ENCODE measurements at regions not wholly inside any gene's neighbourhood (a gene's known extent, or its start where the extent isn't known, plus 50 kb on each side); places are given as distances from the start of the nearest gene placed in this dataset.

DNA sequence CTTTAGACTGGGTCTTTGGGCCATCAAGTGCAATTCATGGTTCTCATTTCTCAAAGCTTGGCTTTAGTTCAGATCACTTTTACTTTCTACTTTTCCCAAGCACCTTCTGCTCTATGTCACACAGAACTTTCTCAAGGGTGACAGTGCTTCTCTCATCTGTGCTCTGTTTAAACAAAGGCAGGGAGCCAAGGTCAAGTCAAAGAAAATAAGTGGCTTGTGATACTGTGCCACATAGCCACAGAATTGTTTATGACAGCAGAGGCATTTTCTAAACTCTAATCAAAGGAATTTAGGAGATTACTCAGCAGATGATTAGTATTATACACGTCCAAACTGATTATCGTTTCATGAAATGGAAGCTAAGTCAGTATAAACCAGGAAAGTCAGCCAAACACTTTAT, 348.0 kb downstream of the HDGFL1 start:
- no peaks in the 10 kb centered on the region for H3K27me3 ChIP-seq (ENCODE audit: control insufficient read depth in 2 of 2, insufficient read depth in 2 of 2, low read length in 2 of 2)
- POLR2A ChIA-PET, result no interaction called here
- no peaks in the 10 kb centered on the region for H3K9me3 ChIP-seq (replicated peaks; ENCODE audit: control insufficient read depth, insufficient read depth, low read length)
- H3K4me3 ChIP-seq (replicated peaks in 1 of 3; ENCODE audit: insufficient read depth in 1 of 3, low read depth in 1 of 3, low read length in 3 of 3), result no peak overlapping the region
- no TSS peak for BruUV-seq (replicated peaks)
- no peak overlapping the region for H3K9ac ChIP-seq (replicated peaks; ENCODE audit: extremely low read depth, insufficient read depth, low read length)
- CTCF ChIA-PET, result interaction anchor here (0.7 to 1.7 kb wide), 2 partner anchors 10 to 11 kb away, joined by 3 read pairs; no protein-coding TSS in a partner anchor
- TF ChIP-seq POLR2A (IDR thresholded peaks at IDR 0.05; ENCODE audit: low read depth, low read length), result no peak
- TF ChIP-seq GATA2 (IDR thresholded peaks at IDR 0.05; ENCODE audit: insufficient read depth, insufficient read length, low read depth, low read length), result no peak
- TF ChIP-seq FOS (IDR thresholded peaks at IDR 0.05; ENCODE audit: borderline replicate concordance, insufficient read depth, low read length), result no peak
- H3K4me2 ChIP-seq (ENCODE audit: insufficient read depth, low read length), result no peak overlapping the region
- FAIRE-seq (no peak), DNase-seq (ENCODE audit: low read depth, low spot score) (no peak)
- no peaks in the 10 kb centered on the region for H3K36me3 ChIP-seq (ENCODE audit: control insufficient read depth in 2 of 2, extremely low read depth in 1 of 2, insufficient read depth in 2 of 2, low read length in 2 of 2)
- no peaks in the 10 kb centered on the region for H3K9me1 ChIP-seq (replicated peaks; ENCODE audit: control insufficient read depth, extremely low read depth, insufficient read depth, low read length)
- no peak overlapping the region for H3K27ac ChIP-seq (ENCODE audit: insufficient read depth, low read depth, low read length)
- H4K20me1 ChIP-seq (replicated peaks; ENCODE audit: control insufficient read depth, extremely low read depth, insufficient read depth, low read length), result no peaks in the 10 kb centered on the region
- H2AFZ ChIP-seq (ENCODE audit: low read depth, low read length), result no peak overlapping the region
- dilution Hi-C loops (cut with MboI; ENCODE audit: extremely low pct_ligation_motif_present, low sequenced_read_pairs) (no loop called here), intact Hi-C loops (cut with micrococcal nuclease) (no loop called here)
- no peaks in the 10 kb centered on the region for H3K79me2 ChIP-seq (ENCODE audit: control insufficient read depth, insufficient read depth, low read length)
- no peaks in the 10 kb centered on the region for H3K4me1 ChIP-seq (ENCODE audit: control insufficient read depth, extremely low read depth, insufficient read depth, low read length)

GRCh38 chr6:22921828-22922227, 352.5 kb downstream of the HDGFL1 start:
- H3K4me3 ChIP-seq (replicated peaks in 1 of 3; ENCODE audit: insufficient read depth in 1 of 3, low read depth in 1 of 3, low read length in 3 of 3), result no peak overlapping the region
- no peaks in the 10 kb centered on the region for H3K9me3 ChIP-seq (replicated peaks; ENCODE audit: control insufficient read depth, insufficient read depth, low read length)
- ChIA-PET CTCF (interaction anchor here (1.7 kb wide), 1 partner anchor 11 kb away, joined by 5 read pairs; no protein-coding TSS in a partner anchor), POLR2A (interaction anchor here (1.7 kb wide), 1 partner anchor 16 kb away, joined by 4 read pairs; no protein-coding TSS in a partner anchor)
- H3K4me2 ChIP-seq (ENCODE audit: insufficient read depth, low read length), result no peak overlapping the region
- intact Hi-C loops (cut with micrococcal nuclease) (no loop called here), dilution Hi-C loops (cut with MboI; ENCODE audit: extremely low pct_ligation_motif_present, low sequenced_read_pairs) (no loop called here)
- no peak for FAIRE-seq
- no peak overlapping the region for H2AFZ ChIP-seq (ENCODE audit: low read depth, low read length)
- H3K27me3 ChIP-seq (ENCODE audit: control insufficient read depth in 2 of 2, insufficient read depth in 2 of 2, low read length in 2 of 2), result no peaks in the 10 kb centered on the region
- H3K9me1 ChIP-seq (replicated peaks; ENCODE audit: control insufficient read depth, extremely low read depth, insufficient read depth, low read length), result no peaks in the 10 kb centered on the region
- H3K36me3 ChIP-seq (ENCODE audit: control insufficient read depth in 2 of 2, extremely low read depth in 1 of 2, insufficient read depth in 2 of 2, low read length in 2 of 2), result no peaks in the 10 kb centered on the region
- BruUV-seq (replicated peaks), result no TSS peak
- H3K79me2 ChIP-seq (ENCODE audit: control insufficient read depth, insufficient read depth, low read length), result no peaks in the 10 kb centered on the region
- no peak overlapping the region for H3K27ac ChIP-seq (ENCODE audit: insufficient read depth, low read depth, low read length)
- H3K9ac ChIP-seq (replicated peaks; ENCODE audit: extremely low read depth, insufficient read depth, low read length), result no peak overlapping the region
- TF ChIP-seq, protein P1, sequence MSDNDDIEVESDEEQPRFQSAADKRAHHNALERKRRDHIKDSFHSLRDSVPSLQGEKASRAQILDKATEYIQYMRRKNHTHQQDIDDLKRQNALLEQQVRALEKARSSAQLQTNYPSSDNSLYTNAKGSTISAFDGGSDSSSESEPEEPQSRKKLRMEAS (IDR thresholded peaks at IDR 0.05; ENCODE audit: insufficient read depth, insufficient read length), result no peak
- TF ChIP-seq GATA2 (IDR thresholded peaks at IDR 0.05; ENCODE audit: insufficient read depth, insufficient read length, low read depth, low read length), result no peak
- TF ChIP-seq POLR2A (IDR thresholded peaks at IDR 0.05; ENCODE audit: low read depth, low read length), result no peak
- TF ChIP-seq JUN (IDR thresholded peaks at IDR 0.05; ENCODE audit: borderline replicate concordance, insufficient read depth, insufficient read length, low read depth), result no peak
- no peak for TF ChIP-seq FOS (IDR thresholded peaks at IDR 0.05; ENCODE audit: borderline replicate concordance, insufficient read depth, low read length)
- TF ChIP-seq MYC (IDR thresholded peaks at IDR 0.05; ENCODE audit: low read depth, low read length), result no peak
- TF ChIP-seq POLR2AphosphoS5 (IDR thresholded peaks at IDR 0.05; ENCODE audit: insufficient read depth, low read depth, low read length), result no peak
- no peak for TF ChIP-seq EZH2 (IDR thresholded peaks at IDR 0.05; ENCODE audit: borderline replicate concordance, low read depth, low read length, severe bottlenecking)
- TF ChIP-seq, protein P2, sequence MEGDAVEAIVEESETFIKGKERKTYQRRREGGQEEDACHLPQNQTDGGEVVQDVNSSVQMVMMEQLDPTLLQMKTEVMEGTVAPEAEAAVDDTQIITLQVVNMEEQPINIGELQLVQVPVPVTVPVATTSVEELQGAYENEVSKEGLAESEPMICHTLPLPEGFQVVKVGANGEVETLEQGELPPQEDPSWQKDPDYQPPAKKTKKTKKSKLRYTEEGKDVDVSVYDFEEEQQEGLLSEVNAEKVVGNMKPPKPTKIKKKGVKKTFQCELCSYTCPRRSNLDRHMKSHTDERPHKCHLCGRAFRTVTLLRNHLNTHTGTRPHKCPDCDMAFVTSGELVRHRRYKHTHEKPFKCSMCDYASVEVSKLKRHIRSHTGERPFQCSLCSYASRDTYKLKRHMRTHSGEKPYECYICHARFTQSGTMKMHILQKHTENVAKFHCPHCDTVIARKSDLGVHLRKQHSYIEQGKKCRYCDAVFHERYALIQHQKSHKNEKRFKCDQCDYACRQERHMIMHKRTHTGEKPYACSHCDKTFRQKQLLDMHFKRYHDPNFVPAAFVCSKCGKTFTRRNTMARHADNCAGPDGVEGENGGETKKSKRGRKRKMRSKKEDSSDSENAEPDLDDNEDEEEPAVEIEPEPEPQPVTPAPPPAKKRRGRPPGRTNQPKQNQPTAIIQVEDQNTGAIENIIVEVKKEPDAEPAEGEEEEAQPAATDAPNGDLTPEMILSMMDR (IDR thresholded peaks at IDR 0.05; ENCODE audit: extremely low read depth in 1 of 2, insufficient read depth in 1 of 2, low read depth in 1 of 2, low read length in 2 of 2), result no peak
- peak; percentile 14 for DNase-seq (ENCODE audit: low read depth, low spot score)
- H3K4me1 ChIP-seq (ENCODE audit: control insufficient read depth, extremely low read depth, insufficient read depth, low read length), result peaks cover 17% of the 10 kb centered on the region
- no peaks in the 10 kb centered on the region for H4K20me1 ChIP-seq (replicated peaks; ENCODE audit: control insufficient read depth, extremely low read depth, insufficient read depth, low read length)
